Coronary artery (tissue), 2 donors: ENCODE measurements at regions not wholly inside any gene's neighbourhood (a gene's known extent, or its start where the extent isn't known, plus 50 kb on each side); places are given as distances from the start of the nearest gene placed in this dataset.

Source experiments
- DNase-seq: peaks from one replicate; pipeline ENCODE4 v3.0.0-alpha.2; 2017; ENCODE audit warnings: low spot score
- H3K27ac ChIP-seq, 2 donors: fragments of 200-600 bp; sonication (generic); one replicate each; pipeline ENCODE4 v1.5.1; 2016 to 2019
- H3K4me3 ChIP-seq: fragments of 200-600 bp; sonication (generic); 2 replicates; pipeline ENCODE4 v1.5.1; 2016; ENCODE audit warnings: mild to moderate bottlenecking, moderate library complexity
- TF ChIP-seq, protein P1 (sequence below): fragments of 200-600 bp; sonication (generic); IDR thresholded peaks from one replicate; pipeline ENCODE4 v1.5.1; 2019; ENCODE audit warnings: antibody characterized with exemption

DNA sequence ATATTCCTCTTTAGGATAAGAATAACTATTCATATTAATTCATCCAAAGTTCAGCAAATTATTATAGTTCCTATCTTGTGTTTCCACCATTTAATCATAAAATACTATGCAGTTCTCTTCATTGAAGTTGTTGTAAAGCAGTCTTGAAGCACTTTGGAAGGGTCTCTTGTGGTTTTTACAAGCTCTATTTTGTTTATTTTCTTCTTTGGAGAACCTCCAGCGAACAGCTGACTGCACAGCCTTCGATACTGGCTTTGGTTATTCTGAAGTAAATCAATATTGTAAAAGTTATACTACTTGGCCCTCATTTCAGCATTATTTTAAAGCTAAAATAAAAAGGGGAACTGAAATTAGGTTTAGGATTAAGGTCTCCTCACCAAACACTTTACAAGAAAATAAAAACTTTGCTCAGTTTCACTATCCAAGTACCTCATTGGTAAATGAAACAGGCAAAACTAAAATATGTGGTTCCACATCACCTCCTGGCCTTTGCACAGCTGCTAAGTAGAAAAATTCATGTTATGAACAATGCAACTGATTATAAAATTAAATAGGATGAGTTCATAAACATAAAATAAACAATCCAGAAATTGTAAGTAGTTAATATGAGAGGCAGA lies 1629.2 kb upstream of the ADGRL3 start:
- TF ChIP-seq, protein P1, sequence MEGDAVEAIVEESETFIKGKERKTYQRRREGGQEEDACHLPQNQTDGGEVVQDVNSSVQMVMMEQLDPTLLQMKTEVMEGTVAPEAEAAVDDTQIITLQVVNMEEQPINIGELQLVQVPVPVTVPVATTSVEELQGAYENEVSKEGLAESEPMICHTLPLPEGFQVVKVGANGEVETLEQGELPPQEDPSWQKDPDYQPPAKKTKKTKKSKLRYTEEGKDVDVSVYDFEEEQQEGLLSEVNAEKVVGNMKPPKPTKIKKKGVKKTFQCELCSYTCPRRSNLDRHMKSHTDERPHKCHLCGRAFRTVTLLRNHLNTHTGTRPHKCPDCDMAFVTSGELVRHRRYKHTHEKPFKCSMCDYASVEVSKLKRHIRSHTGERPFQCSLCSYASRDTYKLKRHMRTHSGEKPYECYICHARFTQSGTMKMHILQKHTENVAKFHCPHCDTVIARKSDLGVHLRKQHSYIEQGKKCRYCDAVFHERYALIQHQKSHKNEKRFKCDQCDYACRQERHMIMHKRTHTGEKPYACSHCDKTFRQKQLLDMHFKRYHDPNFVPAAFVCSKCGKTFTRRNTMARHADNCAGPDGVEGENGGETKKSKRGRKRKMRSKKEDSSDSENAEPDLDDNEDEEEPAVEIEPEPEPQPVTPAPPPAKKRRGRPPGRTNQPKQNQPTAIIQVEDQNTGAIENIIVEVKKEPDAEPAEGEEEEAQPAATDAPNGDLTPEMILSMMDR = no peak
- no peak for DNase-seq
- H3K4me3 ChIP-seq = no peak overlapping the region
- no peak overlapping the region for H3K27ac ChIP-seq

DNA sequence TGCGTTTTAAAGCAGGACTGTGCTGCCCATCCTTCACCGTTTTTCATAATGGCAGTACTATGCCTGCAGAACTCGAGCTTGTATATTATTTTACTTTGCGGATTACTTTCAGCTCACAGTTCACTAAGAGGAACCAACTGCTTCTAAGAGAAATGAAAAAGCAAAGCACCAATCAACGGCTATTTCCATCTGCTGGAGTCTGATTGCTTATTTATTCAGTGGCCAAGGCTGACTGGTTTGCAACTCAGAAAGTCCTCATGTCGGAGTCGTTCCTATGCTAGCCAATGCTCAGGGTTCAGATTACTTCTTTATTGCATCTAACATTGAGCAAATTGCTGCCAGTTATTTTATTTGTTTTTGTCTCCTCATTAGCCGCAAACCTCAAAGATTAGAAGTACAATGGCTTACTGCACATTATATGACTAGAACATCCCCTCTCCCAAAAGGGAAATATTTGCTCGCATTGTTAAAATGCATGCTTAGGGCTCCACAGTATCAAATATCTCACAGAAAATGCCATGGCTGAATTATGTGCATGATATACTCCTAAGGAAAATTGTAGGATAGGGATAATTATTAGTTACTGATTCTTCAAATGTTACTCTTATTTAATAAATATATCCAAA lies 1628.2 kb upstream of the ADGRL3 start:
- Histone ChIP-seq H3K4me3 (no peak overlapping the region), H3K27ac (no peak overlapping the region)
- no peak for DNase-seq
- TF ChIP-seq, protein P1 = no peak

DNA sequence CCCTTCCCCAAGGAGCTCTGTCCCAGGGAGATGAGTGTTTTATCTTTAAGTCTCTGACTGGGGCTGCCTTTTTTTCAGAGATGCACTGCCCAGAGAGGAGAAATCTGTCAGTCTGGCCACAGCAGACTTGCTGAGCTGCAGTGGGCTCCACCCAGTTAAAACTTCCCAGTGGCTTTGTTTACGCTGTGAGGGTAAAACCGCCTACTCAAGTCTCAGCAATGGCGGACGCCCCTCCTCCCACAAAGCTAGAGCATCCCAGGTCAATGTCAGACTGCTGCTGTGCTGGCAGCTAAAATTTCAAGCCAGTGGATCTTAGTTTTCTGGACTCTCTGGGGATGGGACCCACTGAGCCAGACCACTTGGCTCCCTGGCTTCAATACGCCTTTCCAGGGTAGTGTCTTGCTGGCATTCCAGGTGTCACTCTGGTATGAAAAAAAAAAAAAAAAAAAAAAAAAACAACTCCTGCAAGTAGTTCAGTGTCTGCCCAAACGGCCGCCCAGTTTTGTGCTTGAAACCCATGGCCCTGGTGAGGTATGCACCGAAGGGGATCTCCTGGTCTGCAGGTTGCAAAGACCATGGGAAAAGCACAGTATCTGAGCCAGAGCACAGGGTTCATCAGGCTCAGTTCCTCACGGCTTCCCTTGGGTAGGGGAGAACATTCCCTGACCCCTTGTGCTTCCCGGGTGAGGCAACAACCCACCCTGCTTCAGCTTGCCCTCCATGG lies 1616.1 kb upstream of the ADGRL3 start:
- peak; percentile 49 for DNase-seq
- TF ChIP-seq, protein P1 = no peak
- H3K4me3 ChIP-seq = no peak overlapping the region
- H3K27ac ChIP-seq = no peak overlapping the region

DNA sequence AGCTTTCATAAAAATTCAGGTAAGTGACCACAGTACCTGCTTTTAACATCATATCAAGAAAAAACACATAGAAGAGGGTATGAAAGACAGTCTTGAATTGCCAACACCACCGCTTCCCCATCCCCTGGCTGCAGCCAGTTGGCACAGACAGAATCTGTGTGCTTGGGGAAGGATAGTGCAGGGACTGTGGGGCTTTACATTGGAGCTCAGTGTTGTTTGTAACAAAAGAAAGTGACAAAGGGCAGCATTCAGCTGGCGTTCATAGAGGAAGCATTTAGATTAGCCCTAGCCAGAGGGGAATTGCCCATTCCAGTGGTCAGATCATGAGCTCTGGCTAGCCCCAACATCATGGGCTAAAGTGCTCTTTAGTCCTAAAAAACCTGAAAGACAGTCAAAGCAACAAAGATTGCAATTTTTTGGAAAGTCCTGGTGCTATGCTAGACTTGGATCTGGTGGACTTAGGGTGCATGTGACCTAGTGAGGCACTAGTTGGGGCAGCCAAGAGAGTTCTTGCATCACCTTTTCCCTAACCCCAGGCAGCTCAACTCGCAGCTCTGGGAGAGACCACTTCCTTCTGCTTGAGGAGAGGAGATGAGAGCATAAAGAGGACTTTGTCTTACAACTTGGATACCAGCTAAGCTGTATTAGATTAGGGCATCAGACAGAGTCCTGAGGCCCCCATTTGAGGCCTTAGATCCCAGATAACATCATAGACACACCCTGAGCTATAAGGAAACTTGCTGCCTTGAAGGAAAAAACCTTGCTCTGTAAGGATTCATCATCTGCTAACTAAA lies 1602.4 kb upstream of the ADGRL3 start:
- TF ChIP-seq, protein P1 = no peak
- Histone ChIP-seq H3K27ac (no peak overlapping the region), H3K4me3 (no peak overlapping the region)
- no peak for DNase-seq

DNA sequence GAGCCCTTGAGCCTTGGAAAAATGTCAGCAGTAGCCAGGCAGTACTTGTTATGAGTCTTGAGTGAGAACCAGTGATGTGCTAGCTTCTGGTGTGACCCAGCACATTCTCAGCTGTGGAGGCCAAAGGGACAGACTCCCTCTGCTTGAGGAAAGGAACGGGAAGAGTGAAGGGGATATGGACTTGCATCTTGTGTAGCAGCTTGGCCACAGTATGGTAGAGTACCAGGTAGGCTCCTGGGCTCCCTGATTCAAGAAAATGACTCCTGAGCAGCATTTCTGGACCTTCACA lies 1601.9 kb upstream of the ADGRL3 start:
- no peak overlapping the region for H3K4me3 ChIP-seq

DNA sequence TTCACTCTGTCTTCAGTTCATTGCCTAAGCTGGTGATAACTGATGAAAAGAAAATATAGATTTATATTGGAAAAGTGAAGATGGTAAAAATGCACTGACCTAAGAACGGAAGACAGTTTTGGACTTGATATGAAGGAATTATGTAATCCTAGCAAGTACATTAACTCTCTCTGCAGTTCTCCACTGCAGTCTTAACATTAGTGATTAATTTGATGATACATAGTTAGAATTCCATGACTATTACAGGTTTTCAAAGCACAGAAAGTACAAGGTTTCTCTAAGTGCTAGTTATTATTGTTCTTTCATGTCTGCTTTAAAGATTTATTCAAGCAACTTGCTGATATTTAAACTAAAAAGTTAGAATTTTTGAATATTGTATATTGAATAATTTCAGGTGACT lies 1591.7 kb upstream of the ADGRL3 start:
- H3K27ac ChIP-seq = no peak overlapping the region
- TF ChIP-seq, protein P1 = no peak
- no peak overlapping the region for H3K4me3 ChIP-seq
- no peak for DNase-seq

More for the DNA sequence above, 1601.9 kb upstream of the ADGRL3 start:
- no peak overlapping the region for H3K27ac ChIP-seq
- DNase-seq = no peak
- TF ChIP-seq, protein P1 = no peak
